HCT116 (cell line): ENCODE measurements at regions not wholly inside any gene's neighbourhood (a gene's known extent, or its start where the extent isn't known, plus 50 kb on each side); places are given as distances from the start of the nearest gene placed in this dataset.

Experiments used
- ATAC-seq: fragments of 200-7000 bp; cut with Tn5 transposase; 2 replicates; pipeline ENCODE4 v1.9.1; 2020; ENCODE audit warnings: mild to moderate bottlenecking, moderate library complexity
- BruUV-seq: library from RNA; stranded (reverse); fragments of 400-500 nt; replicated peaks from 2 replicates; lab custom pipeline; 2021; lab: Mats Ljungman, UMichigan
- CTCF ChIA-PET: fragments of 300-600 bp; sonication (Branson Sonifier 250); formaldehyde crosslinking; loops from one replicate; lab custom pipeline; 2021; ENCODE audit warnings: antibody characterized with exemption; lab: Charles Lee
- POLR2A ChIA-PET: fragments of 300-600, 350-600 bp; sonication (Branson Sonifier 250); formaldehyde crosslinking; loops from one replicate; lab custom pipeline; 2021; ENCODE audit warnings: antibody characterized with exemption; lab: Charles Lee
- RAD21 ChIA-PET, 2 experiments: fragments of 300-600 bp; sonication (Branson Sonifier 250); formaldehyde crosslinking; loops; one replicate each; lab custom pipeline; 2023; ENCODE audit warnings: low total read pairs in 2 of 2; ENCODE audit not compliant: uncharacterized antibody in 2 of 2, unreplicated experiment in 2 of 2, low non-redundant PET in 1 of 2; lab: Charles Lee
- DNase-seq: peaks from one replicate; pipeline ENCODE4 v3.0.0-alpha.2; 2010; ENCODE audit warnings: low read depth, low spot score
- H2AFZ ChIP-seq: fragments of 200-600 bp; shearing (Covaris generic), sonication (generic); 2 replicates; pipeline ENCODE4 v1.6.1; 2017; ENCODE audit warnings: low read depth, mixed run types, mixed read lengths, antibody characterized with exemption, low read length; ENCODE audit not compliant: poor library complexity, severe bottlenecking
- H3K27ac ChIP-seq: 2 replicates; pipeline ENCODE4 v1.5.1; 2012; ENCODE audit warnings: low read depth, low read length
- H3K27me3 ChIP-seq: fragments of 200-600 bp; sonication (generic); 2 replicates; pipeline ENCODE4 v1.6.1; 2016; ENCODE audit warnings: mixed run types, low read length, mixed read lengths; ENCODE audit not compliant: insufficient read depth
- H3K36me3 ChIP-seq, 2 experiments: fragments of 200-500 bp in 1 of 2; fragments of 200-600 bp in 1 of 2; sonication (Bioruptor generic) in 1 of 2; sonication (generic) in 1 of 2; 2 replicates each; pipeline versions ENCODE4 v1.5.1 to v1.6.1; 2014 to 2016; ENCODE audit warnings: low read length in 2 of 2, inconsistent platforms in 1 of 2, mixed read lengths in 1 of 2, mixed run types in 1 of 2; ENCODE audit not compliant: insufficient read depth in 2 of 2, control insufficient read depth in 1 of 2
- H3K4me1 ChIP-seq, 2 experiments: fragments of 200-600 bp in 1 of 2; sonication (generic) in 1 of 2; 2 replicates each; pipeline versions ENCODE4 v1.5.1 to v1.6.1; 2012 to 2017; ENCODE audit warnings: low read length in 2 of 2, inconsistent platforms in 1 of 2, mild to moderate bottlenecking in 1 of 2, mixed read lengths in 1 of 2, mixed run types in 1 of 2, moderate library complexity in 1 of 2; ENCODE audit not compliant: insufficient read depth in 2 of 2, control insufficient read depth in 1 of 2
- H3K4me2 ChIP-seq: fragments of 200-600 bp; sonication (generic); 2 replicates; pipeline ENCODE4 v1.6.1; 2017; ENCODE audit warnings: mixed run types, low read length, mixed read lengths
- H3K4me3 ChIP-seq, 2 experiments: fragments of 200-600 bp in 1 of 2; sonication (generic) in 1 of 2; replicated peaks in 1 of 2; 2 replicates each; pipeline ENCODE4 v1.5.1; 2011 to 2016; ENCODE audit warnings: low read length in 2 of 2, control low read depth in 1 of 2, low read depth in 1 of 2, mild to moderate bottlenecking in 1 of 2, mixed read lengths in 1 of 2, mixed run types in 1 of 2
- H3K79me2 ChIP-seq: fragments of 200-600 bp; sonication (generic); 2 replicates; pipeline ENCODE4 v1.6.1; 2017; ENCODE audit warnings: mild to moderate bottlenecking, mixed run types, low read length, moderate library complexity, mixed read lengths; ENCODE audit not compliant: insufficient read depth
- H3K9ac ChIP-seq: fragments of 200-600 bp; sonication (generic); 2 replicates; pipeline ENCODE4 v1.6.1; 2016; ENCODE audit warnings: low read length, mixed read lengths
- H3K9me2 ChIP-seq: fragments of 200-600 bp; sonication (generic), shearing (Covaris generic); 2 replicates; pipeline ENCODE4 v1.6.1; 2017; ENCODE audit warnings: mixed run types, mild to moderate bottlenecking, moderate library complexity; ENCODE audit not compliant: insufficient read depth
- H3K9me3 ChIP-seq, 2 experiments: fragments of 200-500 bp in 1 of 2; fragments of 200-600 bp in 1 of 2; sonication (Bioruptor generic) in 1 of 2; sonication (generic) in 1 of 2; 2 replicates each; pipeline ENCODE4 v1.6.1; 2014 to 2017; ENCODE audit warnings: low read length in 2 of 2, mixed read lengths in 2 of 2, inconsistent platforms in 1 of 2, low read depth in 1 of 2, mild to moderate bottlenecking in 1 of 2, mixed run types in 1 of 2, moderate library complexity in 1 of 2; ENCODE audit not compliant: control insufficient read depth in 1 of 2, insufficient read depth in 1 of 2
- H4K20me1 ChIP-seq: fragments of 200-600 bp; sonication (generic), shearing (Covaris generic); 2 replicates; pipeline ENCODE4 v1.6.1; 2017; ENCODE audit warnings: mixed run types, mild to moderate bottlenecking, moderate library complexity; ENCODE audit not compliant: insufficient read depth
- CBX3 ChIP-seq: IDR thresholded peaks from 2 replicates; pipeline ENCODE4 v1.6.1; 2012; ENCODE audit warnings: low read depth
- FOSL1 ChIP-seq: IDR thresholded peaks from 2 replicates; pipeline ENCODE4 v1.6.1; 2012; ENCODE audit warnings: low read depth
- POLR2A ChIP-seq: IDR thresholded peaks from 2 replicates; pipeline ENCODE4 v1.7.0; 2011; ENCODE audit warnings: borderline replicate concordance; ENCODE audit not compliant: insufficient read depth, insufficient read length; ENCODE audit errors: extremely low read depth
- RAD21 ChIP-seq: IDR thresholded peaks from 2 replicates; pipeline ENCODE4 v1.6.1; 2012; ENCODE audit warnings: low read depth, mild to moderate bottlenecking
- REST ChIP-seq: IDR thresholded peaks from 2 replicates; pipeline ENCODE4 v1.6.1; 2012; ENCODE audit warnings: low read depth
- ZBTB33 ChIP-seq: IDR thresholded peaks from 2 replicates; pipeline ENCODE4 v1.6.1; 2011; ENCODE audit warnings: mild to moderate bottlenecking, low read length, moderate library complexity; ENCODE audit not compliant: insufficient replicate concordance; ENCODE audit errors: extremely low read depth
- intact Hi-C: fragments of 100-400 bp; cut with micrococcal nuclease; formaldehyde crosslinking; loops from 2 replicates; pipeline ENCODE4 v1.10.0; 2022

GRCh38 chr14:62071039-62071438 is 308.8 kb downstream of the SNAPC1 start:
- ChIA-PET CTCF (no interaction called here), POLR2A (no interaction called here)

More at GRCh38 chr14:62071039-62071438, 308.8 kb downstream of the SNAPC1 start:
- Histone ChIP-seq H3K27ac (no peak overlapping the region), H3K9me3 (no peaks in the 10 kb centered on the region), H3K27me3 (peaks cover 50% of the 10 kb centered on the region), H3K79me2 (no peaks in the 10 kb centered on the region), H3K9me2 (no peaks in the 10 kb centered on the region), H3K4me1 (no peaks in the 10 kb centered on the region)
- RAD21 ChIA-PET = no interaction called here
- intact Hi-C loops = no loop called here
- no peak for TF ChIP-seq FOSL1
- TF ChIP-seq REST = no peak
- TF ChIP-seq RAD21 = no peak
- no peak for TF ChIP-seq ZBTB33
- TF ChIP-seq POLR2A = no peak
- TF ChIP-seq CBX3 = no peak
- TF ChIP-seq, all 23 proteins: peak for 0
- Histone ChIP-seq H3K36me3 (no peaks in the 10 kb centered on the region), H3K9ac (no peak overlapping the region), H4K20me1 (no peaks in the 10 kb centered on the region), H2AFZ (no peak overlapping the region), H3K4me3 (no peak overlapping the region), H3K4me2 (no peak overlapping the region)
- DNase-seq = no peak
- ATAC-seq = no peak
- no TSS peak for BruUV-seq
